H1 (cell line): ENCODE measurements at regions not wholly inside any gene's neighbourhood (a gene's known extent, or its start where the extent isn't known, plus 50 kb on each side); places are given as distances from the start of the nearest gene placed in this dataset.

Experiments used
- CTCF ChIA-PET: fragments of 300-600 bp; sonication (Branson Sonifier 250); formaldehyde crosslinking; loops from one replicate; lab custom pipeline; 2021; ENCODE audit not compliant: partially characterized antibody; lab: Charles Lee
- POLR2A ChIA-PET: fragments of 300-600 bp; sonication (Branson Sonifier 250); formaldehyde crosslinking; loops from one replicate; lab custom pipeline; 2021; ENCODE audit warnings: inconsistent platforms; ENCODE audit not compliant: partially characterized antibody; lab: Charles Lee
- DNase-seq, 2 experiments: peaks; one replicate each; pipeline versions ENCODE4 v3.0.0 to v3.0.0-alpha.2; 2010 to 2022; ENCODE audit warnings: low spot score in 2 of 2, low read depth in 1 of 2, mixed read lengths in 1 of 2
- FAIRE-seq: peaks from 2 replicates; lab custom pipeline; 2011; peaks lifted over from hg19 to GRCh38; lab: Jason Lieb, UNC
- H2AFZ ChIP-seq: 2 replicates; pipeline ENCODE4 v1.8.1; 2012; ENCODE audit warnings: low read length, inconsistent platforms
- H2AK5ac ChIP-seq: 2 replicates; pipeline ENCODE4 v1.6.1; 2013; ENCODE audit warnings: low read depth, low read length
- H2BK120ac ChIP-seq: replicated peaks from 2 replicates; pipeline ENCODE3; 2013; ENCODE audit warnings: low read depth, low read length, inconsistent platforms
- H2BK12ac ChIP-seq: 2 replicates; pipeline ENCODE4 v1.6.1; 2013; ENCODE audit warnings: low read depth, low read length
- H2BK15ac ChIP-seq: 2 replicates; pipeline ENCODE4 v1.6.1; 2013; ENCODE audit warnings: low read length
- H2BK20ac ChIP-seq: 2 replicates; pipeline ENCODE4 v1.6.1; 2013; ENCODE audit warnings: low read length
- H2BK5ac ChIP-seq: 2 replicates; pipeline ENCODE4 v1.6.1; 2013; ENCODE audit warnings: low read depth, low read length
- H3K14ac ChIP-seq: 2 replicates; pipeline ENCODE4 v1.6.1; 2013; ENCODE audit warnings: inconsistent platforms; ENCODE audit not compliant: insufficient read length
- H3K18ac ChIP-seq: 2 replicates; pipeline ENCODE4 v1.6.1; 2013; ENCODE audit warnings: low read length; ENCODE audit errors: extremely low read depth
- H3K23ac ChIP-seq: 2 replicates; pipeline ENCODE4 v1.6.1; 2013; ENCODE audit warnings: inconsistent platforms; ENCODE audit not compliant: insufficient read length
- H3K23me2 ChIP-seq: 2 replicates; pipeline ENCODE4 v1.6.1; 2013; ENCODE audit warnings: low read depth, low read length
- H3K27ac ChIP-seq: 2 replicates; pipeline ENCODE4 v1.6.1; 2011; ENCODE audit warnings: low read depth, low read length, inconsistent platforms
- H3K27me3 ChIP-seq, 4 experiments: replicated peaks in 1 of 4; 1 replicate in 1 of 4; 2 replicates in 3 of 4; pipeline versions ENCODE4 v1.6.1 to v1.8.1; 2011 to 2013; ENCODE audit warnings: low read length in 3 of 4, mild to moderate bottlenecking in 3 of 4, inconsistent platforms in 2 of 4, mixed read lengths in 2 of 4, moderate library complexity in 1 of 4; ENCODE audit not compliant: control insufficient read depth in 3 of 4, insufficient read depth in 3 of 4; ENCODE audit errors: extremely low read depth in 1 of 4
- H3K36me3 ChIP-seq, 4 experiments: 2 replicates each; pipeline versions ENCODE4 v1.6.1 to v1.8.1; 2011 to 2013; ENCODE audit warnings: mild to moderate bottlenecking in 4 of 4, low read length in 3 of 4, moderate library complexity in 2 of 4, control low read depth in 1 of 4, inconsistent platforms in 1 of 4; ENCODE audit not compliant: insufficient read depth in 4 of 4, control insufficient read depth in 2 of 4
- H3K4ac ChIP-seq: replicated peaks from 2 replicates; pipeline ENCODE3; 2013; ENCODE audit warnings: low read length, low read depth, mixed read lengths, inconsistent platforms; ENCODE audit not compliant: insufficient read length
- H3K4me1 ChIP-seq, 4 experiments: replicated peaks in 1 of 4; 1 replicate in 1 of 4; 2 replicates in 3 of 4; pipeline versions ENCODE4 v1.6.1 to v1.8.1; 2011 to 2013; ENCODE audit warnings: low read length in 3 of 4, inconsistent platforms in 2 of 4, mixed read lengths in 1 of 4; ENCODE audit not compliant: insufficient read depth in 4 of 4, control insufficient read depth in 3 of 4
- H3K4me2 ChIP-seq, 2 experiments: 2 replicates each; pipeline versions ENCODE4 v1.6.1 to v1.8.1; 2011 to 2013; ENCODE audit warnings: low read depth in 2 of 2, low read length in 2 of 2, control low read depth in 1 of 2, inconsistent platforms in 1 of 2, mild to moderate bottlenecking in 1 of 2; ENCODE audit not compliant: insufficient read depth in 1 of 2
- H3K4me3 ChIP-seq, 4 experiments: fragments of 200-600, 300-600 bp in 1 of 4; sonication (generic), shearing (Covaris generic), sonication (Bioruptor Twin) in 1 of 4; 2 replicates each; pipeline versions ENCODE4 v1.5.1 to v1.8.1; 2011 to 2016; ENCODE audit warnings: low read length in 4 of 4, low read depth in 3 of 4, control low read depth in 2 of 4, inconsistent platforms in 2 of 4, mild to moderate bottlenecking in 2 of 4, mixed read lengths in 1 of 4, moderate library complexity in 1 of 4; ENCODE audit not compliant: insufficient read depth in 2 of 4; ENCODE audit errors: extremely low read depth in 1 of 4
- H3K56ac ChIP-seq: replicated peaks from 2 replicates; pipeline ENCODE3; 2013; ENCODE audit warnings: low read depth, mild to moderate bottlenecking, mixed read lengths, low read length, inconsistent platforms; ENCODE audit not compliant: insufficient read length
- H3K79me1 ChIP-seq: 2 replicates; pipeline ENCODE4 v1.6.1; 2013; ENCODE audit warnings: low read depth, low read length, control low read depth
- H3K79me2 ChIP-seq, 2 experiments: 2 replicates each; pipeline versions ENCODE4 v1.6.1 to v1.8.1; 2012 to 2013; ENCODE audit warnings: low read length in 2 of 2, mild to moderate bottlenecking in 2 of 2, inconsistent platforms in 1 of 2; ENCODE audit not compliant: insufficient read depth in 2 of 2, control insufficient read depth in 1 of 2
- H3K9ac ChIP-seq, 4 experiments: replicated peaks in 1 of 4; 1 replicate in 1 of 4; 2 replicates in 3 of 4; pipeline versions ENCODE4 v1.6.1 to v1.8.1; 2011 to 2013; ENCODE audit warnings: low read depth in 3 of 4, low read length in 3 of 4, control low read depth in 2 of 4, mild to moderate bottlenecking in 2 of 4, moderate library complexity in 2 of 4, inconsistent platforms in 1 of 4; ENCODE audit errors: extremely low read depth in 1 of 4
- H3K9me3 ChIP-seq, 2 experiments: 2 replicates each; pipeline versions ENCODE4 v1.6.1 to v1.8.1; 2012 to 2013; ENCODE audit warnings: mild to moderate bottlenecking in 2 of 2, moderate library complexity in 2 of 2, control low read depth in 1 of 2, inconsistent platforms in 1 of 2, low read depth in 1 of 2, low read length in 1 of 2, mixed read lengths in 1 of 2; ENCODE audit not compliant: insufficient read depth in 2 of 2
- H4K20me1 ChIP-seq, 2 experiments: replicated peaks in 1 of 2; 2 replicates each; pipeline versions ENCODE3 to v1.8.1; 2011 to 2013; ENCODE audit warnings: inconsistent platforms in 2 of 2, low read length in 2 of 2, mild to moderate bottlenecking in 1 of 2; ENCODE audit not compliant: insufficient read depth in 2 of 2, control insufficient read depth in 1 of 2
- H4K5ac ChIP-seq: 2 replicates; pipeline ENCODE4 v1.6.1; 2013; ENCODE audit warnings: low read length, low read depth, mixed read lengths, inconsistent platforms; ENCODE audit not compliant: insufficient read length
- H4K8ac ChIP-seq: 2 replicates; pipeline ENCODE4 v1.8.0; 2013; ENCODE audit warnings: mild to moderate bottlenecking, moderate library complexity, low read length, inconsistent platforms; ENCODE audit not compliant: insufficient read depth; ENCODE audit errors: extremely low read depth
- H4K91ac ChIP-seq: replicated peaks from 2 replicates; pipeline ENCODE3; 2013; ENCODE audit warnings: low read length, mixed read lengths, inconsistent platforms; ENCODE audit not compliant: insufficient read length
- BACH1 ChIP-seq: IDR thresholded peaks from 2 replicates; pipeline ENCODE4 v1.6.1; 2012; ENCODE audit warnings: low read length, improper control_type of control experiment
- GABPA ChIP-seq: IDR thresholded peaks from 2 replicates; pipeline ENCODE4 v1.6.1; 2011; ENCODE audit warnings: mild to moderate bottlenecking, low read length, moderate library complexity, borderline replicate concordance; ENCODE audit not compliant: insufficient read depth
- GTF2F1 ChIP-seq: IDR thresholded peaks from 2 replicates; pipeline ENCODE4 v1.6.1; 2012; ENCODE audit warnings: low read depth, low read length, improper control_type of control experiment, borderline replicate concordance
- NRF1 ChIP-seq: IDR thresholded peaks from 2 replicates; pipeline ENCODE4 v1.6.1; 2011; ENCODE audit warnings: mild to moderate bottlenecking, low read depth, low read length, improper control_type of control experiment
- POLR2A ChIP-seq, 2 experiments: IDR thresholded peaks; 1 replicate in 1 of 2; 2 replicates in 1 of 2; pipeline ENCODE4 v1.6.1; 2011; ENCODE audit warnings: low read depth in 2 of 2, low read length in 2 of 2, mild to moderate bottlenecking in 2 of 2; ENCODE audit errors: control extremely low read depth in 1 of 2
- POU5F1 ChIP-seq: IDR thresholded peaks from 2 replicates; pipeline ENCODE4 v1.6.1; 2011; ENCODE audit warnings: low read depth, mild to moderate bottlenecking, low read length, moderate library complexity
- RBBP5 ChIP-seq: IDR thresholded peaks from 2 replicates; pipeline ENCODE4 v1.7.1; 2012; ENCODE audit warnings: low read depth, mild to moderate bottlenecking, inconsistent platforms, low read length, moderate library complexity, borderline replicate concordance
- SIN3A ChIP-seq, 2 experiments: IDR thresholded peaks in 1 of 2; conservative IDR thresholded peaks in 1 of 2; 2 replicates each; pipeline ENCODE4 v1.6.1; 2011 to 2012; ENCODE audit warnings: low read length in 2 of 2, improper control_type of control experiment in 1 of 2, low read depth in 1 of 2, mild to moderate bottlenecking in 1 of 2
- SP2 ChIP-seq: IDR thresholded peaks from 2 replicates; pipeline ENCODE4 v1.6.1; 2012; ENCODE audit warnings: mild to moderate bottlenecking, low read length, inconsistent platforms
- SP4 ChIP-seq: IDR thresholded peaks from 2 replicates; pipeline ENCODE4 v1.6.1; 2012; ENCODE audit warnings: low read length, inconsistent platforms
- TCF12 ChIP-seq: IDR thresholded peaks from 2 replicates; pipeline ENCODE4 v1.6.1; 2011; ENCODE audit warnings: low read depth, mild to moderate bottlenecking, low read length
- TEAD4 ChIP-seq: IDR thresholded peaks from 2 replicates; pipeline ENCODE4 v1.6.1; 2012; ENCODE audit warnings: low read depth, low read length, inconsistent platforms, mixed read lengths
- WGBS, 2 experiments: shearing (Covaris generic) in 1 of 2; methylation state at CpG; one replicate each; pipeline versions ENCODE4 v1.1.6 to v1.1.7; 2013 to 2015; ENCODE audit warnings: low lambda C conversion rate in 2 of 2, mixed read lengths in 2 of 2, inconsistent platforms in 1 of 2, low coverage in 1 of 2, missing lambda C conversion rate in 1 of 2; ENCODE audit not compliant: insufficient replicate concordance in 2 of 2, insufficient coverage in 1 of 2, insufficient read length in 1 of 2; ENCODE audit errors: extremely low coverage in 1 of 2, missing lambda C conversion rate in 1 of 2; 5-methylcytosine and 5-hydroxymethylcytosine counted together
- TF ChIP-seq, protein P1 (sequence below): IDR thresholded peaks from 2 replicates; pipeline ENCODE4 v1.6.1; 2011; ENCODE audit warnings: low read length, improper control_type of control experiment

DNA sequence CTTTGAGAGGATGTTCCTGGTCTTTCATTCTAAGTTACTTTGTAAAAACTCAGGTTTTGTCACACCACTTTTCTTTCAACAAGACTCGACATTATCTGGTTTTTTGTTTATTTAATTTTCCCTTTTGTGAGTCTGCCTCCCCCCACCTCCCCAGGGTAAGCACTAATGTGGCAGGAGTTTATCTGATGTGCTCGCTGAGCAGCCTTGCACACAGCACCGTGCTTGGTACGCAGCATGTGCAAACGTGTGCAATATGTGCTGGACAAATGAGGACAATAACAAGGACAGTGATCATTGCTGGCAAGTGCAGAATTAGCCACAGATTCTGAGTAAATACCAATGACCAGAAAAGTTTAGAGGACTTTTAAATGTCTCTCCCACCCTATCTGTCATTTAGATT, 391.4 kb downstream of the IRS2 start:
- no peak overlapping the region for H3K14ac ChIP-seq
- H3K4ac ChIP-seq = no peak overlapping the region
- POLR2A ChIA-PET = no interaction called here
- H3K27ac ChIP-seq = no peak overlapping the region
- no peak overlapping the region for H3K56ac ChIP-seq
- no peaks in the 10 kb centered on the region for H3K4me1 ChIP-seq
- no peak overlapping the region for H4K91ac ChIP-seq
- no peak overlapping the region for H2BK120ac ChIP-seq
- H3K9me3 ChIP-seq = no peaks in the 10 kb centered on the region
- H4K8ac ChIP-seq = no peak overlapping the region
- WGBS, 2 experiments = 80% methylated on average over 5 of the region's 5 CpGs; no CpG with 5 or more reads in 1 of the 2 experiments
- no peak overlapping the region for H2AFZ ChIP-seq
- no peak overlapping the region for H2AK5ac ChIP-seq
- no peak overlapping the region for H3K4me3 ChIP-seq
- H2BK12ac ChIP-seq = no peak overlapping the region
- FAIRE-seq (no peak), DNase-seq (no peak)
- H2BK5ac ChIP-seq = no peak overlapping the region
- CTCF ChIA-PET = no interaction called here
- TF ChIP-seq SIN3A (conservative IDR thresholded peaks at IDR 0.05 in 1 of 2, IDR thresholded peaks at IDR 0.05 in 1 of 2; ENCODE audit: low read depth in 1 of 2, low read length in 2 of 2) (no peak), SP2 (no peak), BACH1 (no peak), GABPA (no peak), TEAD4 (no peak), SP4 (no peak), NRF1 (no peak), TCF12 (no peak), POLR2A (IDR thresholded peaks at IDR 0.05; ENCODE audit: control extremely low read depth in 1 of 2, low read depth in 2 of 2, low read length in 2 of 2) (no peak), GTF2F1 (no peak), RBBP5 (no peak), POU5F1 (no peak)
- TF ChIP-seq, protein P1, sequence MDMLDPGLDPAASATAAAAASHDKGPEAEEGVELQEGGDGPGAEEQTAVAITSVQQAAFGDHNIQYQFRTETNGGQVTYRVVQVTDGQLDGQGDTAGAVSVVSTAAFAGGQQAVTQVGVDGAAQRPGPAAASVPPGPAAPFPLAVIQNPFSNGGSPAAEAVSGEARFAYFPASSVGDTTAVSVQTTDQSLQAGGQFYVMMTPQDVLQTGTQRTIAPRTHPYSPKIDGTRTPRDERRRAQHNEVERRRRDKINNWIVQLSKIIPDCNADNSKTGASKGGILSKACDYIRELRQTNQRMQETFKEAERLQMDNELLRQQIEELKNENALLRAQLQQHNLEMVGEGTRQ = no peak
- H3K79me2 ChIP-seq = no peaks in the 10 kb centered on the region
- no peaks in the 10 kb centered on the region for H3K36me3 ChIP-seq
- H4K5ac ChIP-seq = no peak overlapping the region
- H4K20me1 ChIP-seq = no peaks in the 10 kb centered on the region
- H3K18ac ChIP-seq = no peak overlapping the region
- H3K23me2 ChIP-seq = no peaks in the 10 kb centered on the region
- H3K79me1 ChIP-seq = no peaks in the 10 kb centered on the region
- H3K23ac ChIP-seq = no peak overlapping the region
- H3K9ac ChIP-seq = no peak overlapping the region
- H3K4me2 ChIP-seq = no peak overlapping the region
- no peak overlapping the region for H2BK15ac ChIP-seq
- H3K27me3 ChIP-seq = no peaks in the 10 kb centered on the region
- H2BK20ac ChIP-seq = no peak overlapping the region
